ENCODE measurements at regions not wholly inside any gene's neighbourhood (a gene's known extent, or its start where the extent isn't known, plus 50 kb on each side); places are given as distances from the start of the nearest gene placed in this dataset.

DNA sequence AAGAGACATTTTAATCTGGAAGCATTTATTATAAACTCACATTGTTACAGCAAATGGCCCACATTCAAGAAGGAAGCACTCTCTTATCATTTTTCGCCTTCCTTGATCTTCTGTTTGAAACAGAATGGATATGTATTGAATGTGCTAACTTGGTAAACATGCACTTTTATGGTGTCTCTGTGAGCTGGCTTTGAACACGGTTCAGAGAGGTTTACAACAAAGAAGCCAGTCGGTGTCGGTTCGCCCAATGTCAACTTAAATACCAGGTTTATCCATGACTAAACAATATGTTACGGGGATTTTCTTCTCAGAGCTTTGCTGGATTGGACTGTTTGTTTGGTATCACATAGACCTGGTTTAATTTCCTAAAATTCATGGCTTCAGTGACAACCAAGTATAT, 226.4 kb downstream of the TGFB2 start:
- Histone ChIP-seq H3K56ac (replicated peaks; ENCODE audit: insufficient read length, low read depth, low read length) (no peak overlapping the region), H3K9me3 (ENCODE audit: insufficient read depth in 2 of 2, low read depth in 1 of 2, low read length in 1 of 2) (no peaks in the 10 kb centered on the region), H3K27ac (ENCODE audit: low read depth, low read length) (no peak overlapping the region), H3K36me3 (ENCODE audit: control insufficient read depth in 2 of 4, insufficient read depth in 4 of 4, low read length in 3 of 4) (no peaks in the 10 kb centered on the region), H2BK20ac (ENCODE audit: low read length) (no peak overlapping the region), H3K4me3 (ENCODE audit: extremely low read depth in 1 of 4, insufficient read depth in 2 of 4, low read depth in 3 of 4, low read length in 4 of 4) (no peak overlapping the region), H4K91ac (replicated peaks; ENCODE audit: insufficient read length, low read length) (no peak overlapping the region), H3K18ac (ENCODE audit: extremely low read depth, low read length) (no peak overlapping the region), H4K20me1 (replicated peaks in 1 of 2; ENCODE audit: control insufficient read depth in 1 of 2, insufficient read depth in 2 of 2, low read length in 2 of 2) (no peaks in the 10 kb centered on the region), H3K4me1 (replicated peaks in 1 of 4; ENCODE audit: control insufficient read depth in 3 of 4, insufficient read depth in 4 of 4, low read length in 3 of 4) (peaks cover 0 to 3% (median 0%) of the 10 kb centered on the region in 4 experiments; a peak in 1 of 7 replicates), H3K23me2 (ENCODE audit: low read depth, low read length) (no peaks in the 10 kb centered on the region), H2AK5ac (ENCODE audit: low read depth, low read length) (no peak overlapping the region), H3K9ac (replicated peaks in 1 of 4; ENCODE audit: extremely low read depth in 1 of 4, low read depth in 3 of 4, low read length in 3 of 4) (no peak overlapping the region), H2BK120ac (replicated peaks; ENCODE audit: low read depth, low read length) (no peak overlapping the region), H3K23ac (ENCODE audit: insufficient read length) (no peak overlapping the region), H2BK5ac (ENCODE audit: low read depth, low read length) (no peak overlapping the region), H2BK15ac (ENCODE audit: low read length) (no peak overlapping the region), H3K4me2 (ENCODE audit: insufficient read depth in 1 of 2, low read depth in 2 of 2, low read length in 2 of 2) (no peak overlapping the region), H3K79me1 (ENCODE audit: low read depth, low read length) (no peaks in the 10 kb centered on the region), H2AFZ (ENCODE audit: low read length) (no peak overlapping the region), H3K79me2 (ENCODE audit: control insufficient read depth in 1 of 2, insufficient read depth in 2 of 2, low read length in 2 of 2) (no peaks in the 10 kb centered on the region), H3K14ac (ENCODE audit: insufficient read length) (no peak overlapping the region), H4K5ac (ENCODE audit: insufficient read length, low read depth, low read length) (no peak overlapping the region), H4K8ac (ENCODE audit: extremely low read depth, insufficient read depth, low read length) (no peak overlapping the region), H2BK12ac (ENCODE audit: low read depth, low read length) (no peak overlapping the region), H3K27me3 (replicated peaks in 1 of 4; ENCODE audit: control insufficient read depth in 3 of 4, extremely low read depth in 1 of 4, insufficient read depth in 3 of 4, low read length in 3 of 4) (no peaks in the 10 kb centered on the region), H3K4ac (replicated peaks; ENCODE audit: insufficient read length, low read depth, low read length) (no peak overlapping the region)
- TF ChIP-seq PHF8 (conservative IDR thresholded peaks at IDR 0.05; ENCODE audit: low read depth, low read length): no peak
- TF ChIP-seq, protein P1, sequence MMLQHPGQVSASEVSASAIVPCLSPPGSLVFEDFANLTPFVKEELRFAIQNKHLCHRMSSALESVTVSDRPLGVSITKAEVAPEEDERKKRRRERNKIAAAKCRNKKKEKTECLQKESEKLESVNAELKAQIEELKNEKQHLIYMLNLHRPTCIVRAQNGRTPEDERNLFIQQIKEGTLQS (IDR thresholded peaks at IDR 0.05; ENCODE audit: insufficient read depth, low read depth, low read length): no peak
- POLR2A ChIA-PET (ENCODE audit: partially characterized antibody): no interaction called here
- WGBS, 2 experiments (ENCODE audit: extremely low coverage in 1 of 2, insufficient coverage in 1 of 2, insufficient read length in 1 of 2, insufficient replicate concordance in 2 of 2, low coverage in 1 of 2, low lambda C conversion rate in 2 of 2, missing lambda C conversion rate in 1 of 2): 88% methylated on average over 6 of the region's 6 CpGs; no CpG with 5 or more reads in 1 of the 2 experiments
- CTCF ChIA-PET (ENCODE audit: partially characterized antibody): no interaction called here
- DNase-seq (ENCODE audit: low read depth in 1 of 2, low spot score in 2 of 2) (no peak), FAIRE-seq (no peak)
